ENCODE measurements at regions not wholly inside any gene's neighbourhood (a gene's known extent, or its start where the extent isn't known, plus 50 kb on each side); places are given as distances from the start of the nearest gene placed in this dataset.

DNA sequence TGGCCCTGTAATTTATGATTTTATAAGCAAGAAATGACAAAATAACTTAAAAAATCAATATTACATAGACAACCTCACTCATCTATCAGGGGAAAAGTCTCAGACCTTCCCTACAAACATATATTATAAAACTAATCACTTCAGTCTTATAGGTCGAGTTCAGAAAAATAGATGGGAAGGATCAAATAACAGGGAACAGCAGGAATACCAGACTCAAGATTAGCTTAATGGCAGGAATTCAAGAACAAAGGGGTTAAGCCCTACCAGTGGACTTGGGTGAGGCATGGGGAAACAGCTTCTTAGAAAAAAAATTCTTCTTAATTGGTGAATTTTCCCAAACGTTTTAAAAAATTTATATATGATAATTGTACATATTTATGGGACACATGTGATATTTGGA lies 51.6 kb upstream of the CRY1 start:
- Histone ChIP-seq H4K20me1 (replicated peaks; ENCODE audit: control insufficient read depth, extremely low read depth, insufficient read depth, low read length) (no peaks in the 10 kb centered on the region), H3K79me2 (ENCODE audit: control insufficient read depth, insufficient read depth, low read length) (no peaks in the 10 kb centered on the region), H3K27ac (ENCODE audit: insufficient read depth, low read depth, low read length) (no peak overlapping the region), H3K4me3 (replicated peaks in 1 of 3; ENCODE audit: insufficient read depth in 1 of 3, low read depth in 1 of 3, low read length in 3 of 3) (no peak overlapping the region), H3K4me1 (ENCODE audit: control insufficient read depth, extremely low read depth, insufficient read depth, low read length) (no peaks in the 10 kb centered on the region), H3K4me2 (ENCODE audit: insufficient read depth, low read length) (no peak overlapping the region), H3K9ac (replicated peaks; ENCODE audit: extremely low read depth, insufficient read depth, low read length) (no peak overlapping the region), H3K9me3 (replicated peaks; ENCODE audit: control insufficient read depth, insufficient read depth, low read length) (no peaks in the 10 kb centered on the region), H2AFZ (ENCODE audit: low read depth, low read length) (no peak overlapping the region), H3K9me1 (replicated peaks; ENCODE audit: control insufficient read depth, extremely low read depth, insufficient read depth, low read length) (no peaks in the 10 kb centered on the region), H3K27me3 (ENCODE audit: control insufficient read depth in 2 of 2, insufficient read depth in 2 of 2, low read length in 2 of 2) (no peaks in the 10 kb centered on the region), H3K36me3 (ENCODE audit: control insufficient read depth in 2 of 2, extremely low read depth in 1 of 2, insufficient read depth in 2 of 2, low read length in 2 of 2) (no peaks in the 10 kb centered on the region)
- POLR2A ChIA-PET: no interaction called here
- TF ChIP-seq, protein P1, sequence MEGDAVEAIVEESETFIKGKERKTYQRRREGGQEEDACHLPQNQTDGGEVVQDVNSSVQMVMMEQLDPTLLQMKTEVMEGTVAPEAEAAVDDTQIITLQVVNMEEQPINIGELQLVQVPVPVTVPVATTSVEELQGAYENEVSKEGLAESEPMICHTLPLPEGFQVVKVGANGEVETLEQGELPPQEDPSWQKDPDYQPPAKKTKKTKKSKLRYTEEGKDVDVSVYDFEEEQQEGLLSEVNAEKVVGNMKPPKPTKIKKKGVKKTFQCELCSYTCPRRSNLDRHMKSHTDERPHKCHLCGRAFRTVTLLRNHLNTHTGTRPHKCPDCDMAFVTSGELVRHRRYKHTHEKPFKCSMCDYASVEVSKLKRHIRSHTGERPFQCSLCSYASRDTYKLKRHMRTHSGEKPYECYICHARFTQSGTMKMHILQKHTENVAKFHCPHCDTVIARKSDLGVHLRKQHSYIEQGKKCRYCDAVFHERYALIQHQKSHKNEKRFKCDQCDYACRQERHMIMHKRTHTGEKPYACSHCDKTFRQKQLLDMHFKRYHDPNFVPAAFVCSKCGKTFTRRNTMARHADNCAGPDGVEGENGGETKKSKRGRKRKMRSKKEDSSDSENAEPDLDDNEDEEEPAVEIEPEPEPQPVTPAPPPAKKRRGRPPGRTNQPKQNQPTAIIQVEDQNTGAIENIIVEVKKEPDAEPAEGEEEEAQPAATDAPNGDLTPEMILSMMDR (IDR thresholded peaks at IDR 0.05; ENCODE audit: extremely low read depth in 1 of 2, insufficient read depth in 1 of 2, low read depth in 1 of 2, low read length in 2 of 2): no peak
- TF ChIP-seq EZH2 (IDR thresholded peaks at IDR 0.05; ENCODE audit: borderline replicate concordance, low read depth, low read length, severe bottlenecking) (no peak), POLR2A (IDR thresholded peaks at IDR 0.05; ENCODE audit: low read depth, low read length) (no peak), POLR2AphosphoS5 (IDR thresholded peaks at IDR 0.05; ENCODE audit: insufficient read depth, low read depth, low read length) (no peak), GATA2 (IDR thresholded peaks at IDR 0.05; ENCODE audit: insufficient read depth, insufficient read length, low read depth, low read length) (no peak), JUN (IDR thresholded peaks at IDR 0.05; ENCODE audit: borderline replicate concordance, insufficient read depth, insufficient read length, low read depth) (no peak), MYC (IDR thresholded peaks at IDR 0.05; ENCODE audit: low read depth, low read length) (no peak), FOS (IDR thresholded peaks at IDR 0.05; ENCODE audit: borderline replicate concordance, insufficient read depth, low read length) (no peak)
- TF ChIP-seq, protein P2, sequence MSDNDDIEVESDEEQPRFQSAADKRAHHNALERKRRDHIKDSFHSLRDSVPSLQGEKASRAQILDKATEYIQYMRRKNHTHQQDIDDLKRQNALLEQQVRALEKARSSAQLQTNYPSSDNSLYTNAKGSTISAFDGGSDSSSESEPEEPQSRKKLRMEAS (IDR thresholded peaks at IDR 0.05; ENCODE audit: insufficient read depth, insufficient read length): no peak
- FAIRE-seq (no peak), DNase-seq (ENCODE audit: low read depth, low spot score) (no peak)
- no TSS peak for BruUV-seq (replicated peaks)
- CTCF ChIA-PET: interaction anchor here (1.1 kb wide), 1 partner anchor 13 kb away, joined by 6 read pairs; no protein-coding TSS in a partner anchor
- dilution Hi-C loops (cut with MboI; ENCODE audit: extremely low pct_ligation_motif_present, low sequenced_read_pairs): loop anchor here (25.0 kb wide), 1 partner anchor 467 kb away; no protein-coding TSS in a partner anchor
- intact Hi-C loops (cut with micrococcal nuclease): no loop called here
